ENCODE measurements at regions not wholly inside any gene's neighbourhood (a gene's known extent, or its start where the extent isn't known, plus 50 kb on each side); places are given as distances from the start of the nearest gene placed in this dataset.

DNA sequence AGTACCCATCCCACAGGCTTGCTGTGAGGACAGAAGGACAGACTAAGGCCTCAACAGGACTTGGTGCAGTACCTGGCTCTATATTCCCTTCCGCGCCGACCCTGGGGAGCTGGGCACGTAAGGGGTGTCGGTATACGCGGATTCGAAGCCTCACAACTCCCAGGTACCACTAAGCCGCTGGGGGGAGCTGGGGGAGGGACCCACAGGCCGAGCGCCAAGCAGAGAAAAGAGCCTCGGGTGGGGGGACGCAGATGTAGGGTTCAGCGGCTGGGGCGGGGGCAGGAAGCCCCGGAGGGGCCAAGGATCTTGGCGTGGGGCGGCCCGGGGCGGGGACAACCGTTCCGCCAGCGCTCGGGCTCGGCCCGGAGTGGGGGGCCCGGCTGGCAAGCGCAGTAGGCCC is 126.4 kb upstream of the ZNF746 start:
- TF ChIP-seq, protein P1, sequence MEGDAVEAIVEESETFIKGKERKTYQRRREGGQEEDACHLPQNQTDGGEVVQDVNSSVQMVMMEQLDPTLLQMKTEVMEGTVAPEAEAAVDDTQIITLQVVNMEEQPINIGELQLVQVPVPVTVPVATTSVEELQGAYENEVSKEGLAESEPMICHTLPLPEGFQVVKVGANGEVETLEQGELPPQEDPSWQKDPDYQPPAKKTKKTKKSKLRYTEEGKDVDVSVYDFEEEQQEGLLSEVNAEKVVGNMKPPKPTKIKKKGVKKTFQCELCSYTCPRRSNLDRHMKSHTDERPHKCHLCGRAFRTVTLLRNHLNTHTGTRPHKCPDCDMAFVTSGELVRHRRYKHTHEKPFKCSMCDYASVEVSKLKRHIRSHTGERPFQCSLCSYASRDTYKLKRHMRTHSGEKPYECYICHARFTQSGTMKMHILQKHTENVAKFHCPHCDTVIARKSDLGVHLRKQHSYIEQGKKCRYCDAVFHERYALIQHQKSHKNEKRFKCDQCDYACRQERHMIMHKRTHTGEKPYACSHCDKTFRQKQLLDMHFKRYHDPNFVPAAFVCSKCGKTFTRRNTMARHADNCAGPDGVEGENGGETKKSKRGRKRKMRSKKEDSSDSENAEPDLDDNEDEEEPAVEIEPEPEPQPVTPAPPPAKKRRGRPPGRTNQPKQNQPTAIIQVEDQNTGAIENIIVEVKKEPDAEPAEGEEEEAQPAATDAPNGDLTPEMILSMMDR (IDR thresholded peaks at IDR 0.05; ENCODE audit: low read length): no peak
- no peak for TF ChIP-seq EZH2 (IDR thresholded peaks at IDR 0.05; ENCODE audit: borderline replicate concordance, low read length)
